Dendritic cell treated with granulocyte-macrophage colony-stimulating factor and Interleukin-4, amounts not matched to agents 40 ng/mL and 50 ng/mL, for 4 days (primary cell): ENCODE measurements at regions not wholly inside any gene's neighbourhood (a gene's known extent, or its start where the extent isn't known, plus 50 kb on each side); places are given as distances from the start of the nearest gene placed in this dataset.

Experiments used
- H3K27ac Mint-ChIP-seq: one replicate; pipeline ENCODE4 v1.8.0; 2022; ENCODE audit warnings: mild to moderate bottlenecking, mixed read lengths
- H3K27me3 Mint-ChIP-seq: one replicate; pipeline ENCODE4 v1.8.0; 2022; ENCODE audit warnings: mild to moderate bottlenecking, mixed read lengths
- H3K36me3 Mint-ChIP-seq: one replicate; pipeline ENCODE4 v1.8.0; 2022; ENCODE audit warnings: low read depth, mixed read lengths
- H3K4me1 Mint-ChIP-seq: one replicate; pipeline ENCODE4 v1.8.0; 2022; ENCODE audit warnings: low read depth, mixed read lengths
- H3K4me3 Mint-ChIP-seq: one replicate; pipeline ENCODE4 v1.8.0; 2022; ENCODE audit warnings: mild to moderate bottlenecking, moderate library complexity, mixed read lengths
- H3K9me3 Mint-ChIP-seq: one replicate; pipeline ENCODE4 v1.8.0; 2022; ENCODE audit warnings: mixed read lengths
- intact Hi-C: fragments of 100-400 bp; cut with micrococcal nuclease; formaldehyde crosslinking; loops from one replicate; pipeline ENCODE4 v1.15.0; 2022

- H3K27me3 Mint-ChIP-seq, result peaks cover 45% of the 10 kb centered on the region
- no peaks in the 10 kb centered on the region for H3K4me1 Mint-ChIP-seq
- no peaks in the 10 kb centered on the region for H3K36me3 Mint-ChIP-seq
- H3K4me3 Mint-ChIP-seq, result no peak overlapping the region
- H3K9me3 Mint-ChIP-seq, result no peaks in the 10 kb centered on the region
- intact Hi-C loops, result no loop called here
- H3K27ac Mint-ChIP-seq, result no peak overlapping the region
Measured at GRCh38 chr16:86044241-86044671, 145.3 kb downstream of the IRF8 start.

GRCh38 chr16:86044881-86045590 lies 146.1 kb downstream of the IRF8 start:
- no peaks in the 10 kb centered on the region for H3K36me3 Mint-ChIP-seq
- intact Hi-C loops, result no loop called here
- H3K27ac Mint-ChIP-seq, result no peak overlapping the region
- peaks cover 45% of the 10 kb centered on the region for H3K27me3 Mint-ChIP-seq
- no peak overlapping the region for H3K4me3 Mint-ChIP-seq
- no peaks in the 10 kb centered on the region for H3K4me1 Mint-ChIP-seq
- no peaks in the 10 kb centered on the region for H3K9me3 Mint-ChIP-seq

- Mint-ChIP-seq H3K36me3 (no peaks in the 10 kb centered on the region), H3K9me3 (no peaks in the 10 kb centered on the region), H3K4me3 (no peak overlapping the region), H3K27ac (no peak overlapping the region), H3K4me1 (no peaks in the 10 kb centered on the region), H3K27me3 (peaks cover 45% of the 10 kb centered on the region)
- intact Hi-C loops, result no loop called here
Measured at GRCh38 chr16:86045591-86045971, 146.6 kb downstream of the IRF8 start.

GRCh38 chr16:86046026-86046425 lies 147.1 kb downstream of the IRF8 start:
- Mint-ChIP-seq H3K36me3 (no peaks in the 10 kb centered on the region), H3K9me3 (no peaks in the 10 kb centered on the region), H3K4me3 (no peak overlapping the region), H3K27ac (no peak overlapping the region), H3K27me3 (peaks cover 45% of the 10 kb centered on the region), H3K4me1 (no peaks in the 10 kb centered on the region)
- intact Hi-C loops, result no loop called here

- no peaks in the 10 kb centered on the region for H3K4me1 Mint-ChIP-seq
- H3K4me3 Mint-ChIP-seq, result no peak overlapping the region
- H3K9me3 Mint-ChIP-seq, result no peaks in the 10 kb centered on the region
- no peaks in the 10 kb centered on the region for H3K36me3 Mint-ChIP-seq
- intact Hi-C loops, result no loop called here
- H3K27me3 Mint-ChIP-seq, result peaks cover 45% of the 10 kb centered on the region
- H3K27ac Mint-ChIP-seq, result no peak overlapping the region
Measured at GRCh38 chr16:86046667-86047270, 147.8 kb downstream of the IRF8 start.

- Mint-ChIP-seq H3K36me3 (no peaks in the 10 kb centered on the region), H3K4me1 (no peaks in the 10 kb centered on the region), H3K4me3 (no peak overlapping the region), H3K27ac (no peak overlapping the region), H3K9me3 (no peaks in the 10 kb centered on the region), H3K27me3 (peaks cover 47% of the 10 kb centered on the region)
- intact Hi-C loops, result no loop called here
Measured at GRCh38 chr16:86048221-86048620, 149.3 kb downstream of the IRF8 start.

GRCh38 chr16:86048882-86049585 lies 150.1 kb downstream of the IRF8 start:
- Mint-ChIP-seq H3K27me3 (peaks cover 45% of the 10 kb centered on the region), H3K4me1 (no peaks in the 10 kb centered on the region), H3K4me3 (no peak overlapping the region), H3K27ac (no peak overlapping the region), H3K9me3 (no peaks in the 10 kb centered on the region), H3K36me3 (no peaks in the 10 kb centered on the region)
- intact Hi-C loops, result no loop called here

- intact Hi-C loops, result no loop called here
- Mint-ChIP-seq H3K9me3 (no peaks in the 10 kb centered on the region), H3K4me1 (no peaks in the 10 kb centered on the region), H3K27me3 (peaks cover 44% of the 10 kb centered on the region), H3K27ac (no peak overlapping the region), H3K4me3 (no peak overlapping the region), H3K36me3 (no peaks in the 10 kb centered on the region)
Measured at GRCh38 chr16:86049641-86050040, 150.7 kb downstream of the IRF8 start.

- Mint-ChIP-seq H3K27ac (no peak overlapping the region), H3K36me3 (no peaks in the 10 kb centered on the region), H3K27me3 (peaks cover 42% of the 10 kb centered on the region), H3K4me3 (no peak overlapping the region), H3K9me3 (no peaks in the 10 kb centered on the region), H3K4me1 (no peaks in the 10 kb centered on the region)
- intact Hi-C loops, result no loop called here
Measured at GRCh38 chr16:86050111-86050510, 151.1 kb downstream of the IRF8 start.

GRCh38 chr16:86050591-86051367 lies 151.8 kb downstream of the IRF8 start:
- intact Hi-C loops, result no loop called here
- Mint-ChIP-seq H3K27me3 (peaks cover 40% of the 10 kb centered on the region), H3K27ac (no peak overlapping the region), H3K4me3 (no peak overlapping the region), H3K4me1 (no peaks in the 10 kb centered on the region), H3K9me3 (no peaks in the 10 kb centered on the region), H3K36me3 (no peaks in the 10 kb centered on the region)

GRCh38 chr16:86051368-86052114 lies 152.6 kb downstream of the IRF8 start:
- Mint-ChIP-seq H3K4me1 (no peaks in the 10 kb centered on the region), H3K4me3 (no peak overlapping the region), H3K27ac (no peak overlapping the region), H3K9me3 (no peaks in the 10 kb centered on the region), H3K36me3 (no peaks in the 10 kb centered on the region), H3K27me3 (peaks cover 37% of the 10 kb centered on the region)
- intact Hi-C loops, result no loop called here

GRCh38 chr16:86052115-86052670 lies 153.2 kb downstream of the IRF8 start:
- Mint-ChIP-seq H3K4me1 (no peaks in the 10 kb centered on the region), H3K27me3 (peaks cover 35% of the 10 kb centered on the region)
- intact Hi-C loops, result no loop called here

GRCh38 chr16:86052926-86053325 lies 154.0 kb downstream of the IRF8 start:
- H3K27me3 Mint-ChIP-seq, result peaks cover 27% of the 10 kb centered on the region
- H3K9me3 Mint-ChIP-seq, result no peaks in the 10 kb centered on the region
- intact Hi-C loops, result no loop called here
- H3K4me1 Mint-ChIP-seq, result no peaks in the 10 kb centered on the region
- H3K36me3 Mint-ChIP-seq, result no peaks in the 10 kb centered on the region
- no peak overlapping the region for H3K4me3 Mint-ChIP-seq
- no peak overlapping the region for H3K27ac Mint-ChIP-seq

More at GRCh38 chr16:86052115-86052670, 153.2 kb downstream of the IRF8 start:
- Mint-ChIP-seq H3K36me3 (no peaks in the 10 kb centered on the region), H3K27ac (no peak overlapping the region), H3K4me3 (no peak overlapping the region), H3K9me3 (no peaks in the 10 kb centered on the region)
